ENCODE measurements at regions not wholly inside any gene's neighbourhood (a gene's known extent, or its start where the extent isn't known, plus 50 kb on each side); places are given as distances from the start of the nearest gene placed in this dataset.
A peak's percentile ranks its signal among the peaks of the same experiment; 100 is the strongest.

DNA sequence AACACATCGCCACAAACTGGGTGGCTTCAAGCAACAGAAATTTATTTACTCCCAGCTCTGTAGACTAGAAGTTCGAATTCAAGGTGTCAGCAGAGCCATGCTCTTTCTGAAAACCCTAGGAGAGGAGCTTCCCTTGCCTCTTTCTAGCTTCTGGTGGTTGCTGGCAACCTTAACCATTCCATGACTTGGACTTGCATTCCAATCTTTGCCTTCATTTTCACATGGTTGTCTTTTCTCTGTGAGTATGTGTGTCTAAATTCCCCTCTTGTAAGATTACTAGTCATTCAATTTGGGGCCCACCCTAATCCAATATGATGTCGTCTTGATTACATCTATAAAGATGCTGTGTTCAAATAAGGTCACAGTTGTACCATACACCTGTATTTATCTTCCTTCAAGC lies 65.9 kb upstream of the PRKG1 start:
- intact Hi-C loops (cut with micrococcal nuclease; ENCODE audit: unreplicated experiment): no loop called here
- no peaks in the 10 kb centered on the region for H3K36me3 ChIP-seq (ENCODE audit: control insufficient read depth, insufficient read depth, low read length)
- no peaks in the 10 kb centered on the region for H3K9me3 ChIP-seq (ENCODE audit: control insufficient read depth, insufficient read depth, low read depth, low read length)
- TF ChIP-seq, protein P1, sequence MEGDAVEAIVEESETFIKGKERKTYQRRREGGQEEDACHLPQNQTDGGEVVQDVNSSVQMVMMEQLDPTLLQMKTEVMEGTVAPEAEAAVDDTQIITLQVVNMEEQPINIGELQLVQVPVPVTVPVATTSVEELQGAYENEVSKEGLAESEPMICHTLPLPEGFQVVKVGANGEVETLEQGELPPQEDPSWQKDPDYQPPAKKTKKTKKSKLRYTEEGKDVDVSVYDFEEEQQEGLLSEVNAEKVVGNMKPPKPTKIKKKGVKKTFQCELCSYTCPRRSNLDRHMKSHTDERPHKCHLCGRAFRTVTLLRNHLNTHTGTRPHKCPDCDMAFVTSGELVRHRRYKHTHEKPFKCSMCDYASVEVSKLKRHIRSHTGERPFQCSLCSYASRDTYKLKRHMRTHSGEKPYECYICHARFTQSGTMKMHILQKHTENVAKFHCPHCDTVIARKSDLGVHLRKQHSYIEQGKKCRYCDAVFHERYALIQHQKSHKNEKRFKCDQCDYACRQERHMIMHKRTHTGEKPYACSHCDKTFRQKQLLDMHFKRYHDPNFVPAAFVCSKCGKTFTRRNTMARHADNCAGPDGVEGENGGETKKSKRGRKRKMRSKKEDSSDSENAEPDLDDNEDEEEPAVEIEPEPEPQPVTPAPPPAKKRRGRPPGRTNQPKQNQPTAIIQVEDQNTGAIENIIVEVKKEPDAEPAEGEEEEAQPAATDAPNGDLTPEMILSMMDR (IDR thresholded peaks at IDR 0.05): no peak
- TF ChIP-seq REST (IDR thresholded peaks at IDR 0.05; ENCODE audit: insufficient read depth in 1 of 2, low read depth in 2 of 2, low read length in 1 of 2) (no peak), SIN3A (IDR thresholded peaks at IDR 0.05; ENCODE audit: borderline replicate concordance, insufficient read depth, low read depth, low read length) (no peak)
- H3K4me1 ChIP-seq (ENCODE audit: control insufficient read depth, insufficient read depth, low read length): no peaks in the 10 kb centered on the region
- ChIA-PET CTCF (no interaction called here), POLR2A (no interaction called here)
- H3K27ac ChIP-seq (ENCODE audit: low read length): no peak overlapping the region
- no peak for DNase-seq (ENCODE audit: low read depth, low spot score)
- no peak for ATAC-seq
- H3K4me3 ChIP-seq (ENCODE audit: low read depth in 2 of 2, low read length in 2 of 2): no peak overlapping the region
- no TSS peak for BruUV-seq (replicated peaks)
- peaks cover 11% of the 10 kb centered on the region; the same call in 1 of the 2 replicates for H3K27me3 ChIP-seq (ENCODE audit: control insufficient read depth, insufficient read depth, low read length)
- in situ Hi-C loops (cut with HindIII; ENCODE audit: low pct_unique_long_range_greater_than_20kb, low sequenced_read_pairs): no loop called here

DNA sequence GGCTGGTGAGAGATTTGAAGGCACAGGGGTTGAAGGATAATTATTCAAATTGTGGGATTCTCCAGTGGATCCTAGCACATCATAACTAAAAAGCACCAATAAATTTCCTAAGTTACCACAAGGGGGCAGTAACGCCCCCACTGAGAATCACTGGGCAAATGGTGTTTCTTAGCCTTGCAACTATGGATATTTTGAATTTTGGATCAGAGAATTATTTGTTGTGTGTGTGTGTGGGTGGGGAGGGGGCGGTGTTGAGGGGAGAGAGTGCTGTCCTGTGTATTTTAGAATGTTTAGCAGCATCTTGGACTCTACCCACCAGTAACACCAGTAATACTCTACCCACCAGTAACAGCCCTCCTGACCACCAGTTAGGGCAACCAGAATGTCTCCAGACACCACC lies 63.3 kb upstream of the PRKG1 start:
- TF ChIP-seq, protein P1 (IDR thresholded peaks at IDR 0.05): peak; percentile 90
- TF ChIP-seq TCF7L2 (IDR thresholded peaks at IDR 0.05; ENCODE audit: low read depth, low read length): no peak
- Histone ChIP-seq H3K27ac (ENCODE audit: low read length) (no peak overlapping the region), H3K36me3 (ENCODE audit: control insufficient read depth, insufficient read depth, low read length) (no peaks in the 10 kb centered on the region), H3K4me1 (ENCODE audit: control insufficient read depth, insufficient read depth, low read length) (no peaks in the 10 kb centered on the region), H3K27me3 (ENCODE audit: control insufficient read depth, insufficient read depth, low read length) (peaks cover 1% of the 10 kb centered on the region; the same call in 1 of the 2 replicates), H3K9me3 (ENCODE audit: control insufficient read depth, insufficient read depth, low read depth, low read length) (no peaks in the 10 kb centered on the region), H3K4me3 (ENCODE audit: low read depth in 2 of 2, low read length in 2 of 2) (no peak overlapping the region)
- intact Hi-C loops (cut with micrococcal nuclease; ENCODE audit: unreplicated experiment): no loop called here
- BruUV-seq (replicated peaks): no TSS peak
- ATAC-seq (0 out of 2 replicates have a peak, but pooled peaks have one; percentile 63), DNase-seq (ENCODE audit: low read depth, low spot score) (peak; percentile 13)
- in situ Hi-C loops (cut with HindIII; ENCODE audit: low pct_unique_long_range_greater_than_20kb, low sequenced_read_pairs): no loop called here
- ChIA-PET CTCF (no interaction called here), POLR2A (no interaction called here)

GRCh38 chr10:51012073-51012472 lies 62.2 kb upstream of the PRKG1 start:
- H3K9me3 ChIP-seq (ENCODE audit: control insufficient read depth, insufficient read depth, low read depth, low read length): no peaks in the 10 kb centered on the region
- POLR2A ChIA-PET: no interaction called here
- H3K36me3 ChIP-seq (ENCODE audit: control insufficient read depth, insufficient read depth, low read length): no peaks in the 10 kb centered on the region
- BruUV-seq (replicated peaks): no TSS peak
- CTCF ChIA-PET: no interaction called here
- DNase-seq (ENCODE audit: low read depth, low spot score) (no peak), ATAC-seq (no peak)
- no peaks in the 10 kb centered on the region for H3K4me1 ChIP-seq (ENCODE audit: control insufficient read depth, insufficient read depth, low read length)
- H3K27ac ChIP-seq (ENCODE audit: low read length): no peak overlapping the region
- H3K27me3 ChIP-seq (ENCODE audit: control insufficient read depth, insufficient read depth, low read length): no peaks in the 10 kb centered on the region
- in situ Hi-C loops (cut with HindIII; ENCODE audit: low pct_unique_long_range_greater_than_20kb, low sequenced_read_pairs) (no loop called here), intact Hi-C loops (cut with micrococcal nuclease; ENCODE audit: unreplicated experiment) (no loop called here)
- TF ChIP-seq POLR2AphosphoS5 (IDR thresholded peaks at IDR 0.05; ENCODE audit: low read depth, low read length) (no peak), TCF7L2 (IDR thresholded peaks at IDR 0.05; ENCODE audit: low read depth, low read length) (no peak), REST (IDR thresholded peaks at IDR 0.05; ENCODE audit: insufficient read depth in 1 of 2, low read depth in 2 of 2, low read length in 1 of 2) (no peak), SIN3A (IDR thresholded peaks at IDR 0.05; ENCODE audit: borderline replicate concordance, insufficient read depth, low read depth, low read length) (no peak)
- TF ChIP-seq, protein P1 (IDR thresholded peaks at IDR 0.05): no peak
- H3K4me3 ChIP-seq (ENCODE audit: low read depth in 2 of 2, low read length in 2 of 2): no peak overlapping the region
